GM21381 (cell line): ENCODE measurements at regions not wholly inside any gene's neighbourhood (a gene's known extent, or its start where the extent isn't known, plus 50 kb on each side); places are given as distances from the start of the nearest gene placed in this dataset.
"Not testable (repeated sequence)": the region's sequence is repeated elsewhere in the genome, so short reads cannot be mapped to it uniquely, and the experiment has no call there.

Source experiments
- ATAC-seq: cut with Tn5 transposase; IDR thresholded peaks from one replicate; pipeline ENCODE4 v1.9.1; 2021; ENCODE audit warnings: mild to moderate bottlenecking, moderate library complexity; ENCODE audit not compliant: unreplicated experiment

DNA sequence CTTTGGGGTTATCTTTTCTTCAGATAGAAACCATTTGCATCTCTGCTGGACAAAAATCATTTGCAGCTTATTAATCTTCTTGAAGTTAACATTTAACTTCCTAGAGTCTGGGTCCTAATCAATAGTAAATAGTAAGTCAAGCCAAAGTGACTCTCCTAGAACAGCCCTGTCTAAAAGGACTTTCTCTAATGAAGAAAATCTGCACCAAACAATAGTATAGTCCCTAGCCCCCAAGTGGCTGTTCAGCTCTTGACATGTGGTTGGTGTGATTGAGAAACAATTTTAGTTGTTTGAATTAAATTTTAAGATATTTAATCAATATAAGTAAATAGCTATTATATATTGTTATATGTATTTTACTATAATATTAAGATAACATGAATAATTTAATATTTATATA, 64.6 kb upstream of the SHB start:
- no peak for ATAC-seq

DNA sequence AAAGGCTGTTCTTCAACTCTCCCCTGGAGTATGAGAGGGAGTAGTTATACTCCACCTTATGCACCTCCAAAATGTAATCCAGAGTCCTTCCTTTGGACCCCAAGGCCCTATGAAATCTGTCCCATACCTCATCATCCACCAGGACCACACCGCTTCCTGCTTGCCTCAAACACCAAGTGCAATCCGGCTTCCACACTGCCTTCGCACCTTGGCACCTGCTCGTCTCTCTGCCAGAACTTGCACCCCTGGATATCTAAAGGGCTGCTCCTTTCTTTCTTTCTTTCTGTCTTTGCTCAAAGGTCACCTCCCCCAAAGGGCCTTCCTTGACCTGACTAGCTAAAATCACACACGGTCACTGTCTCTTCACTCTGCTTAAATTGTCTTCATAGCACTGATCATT, 63.9 kb upstream of the SHB start:
- no peak for ATAC-seq

DNA sequence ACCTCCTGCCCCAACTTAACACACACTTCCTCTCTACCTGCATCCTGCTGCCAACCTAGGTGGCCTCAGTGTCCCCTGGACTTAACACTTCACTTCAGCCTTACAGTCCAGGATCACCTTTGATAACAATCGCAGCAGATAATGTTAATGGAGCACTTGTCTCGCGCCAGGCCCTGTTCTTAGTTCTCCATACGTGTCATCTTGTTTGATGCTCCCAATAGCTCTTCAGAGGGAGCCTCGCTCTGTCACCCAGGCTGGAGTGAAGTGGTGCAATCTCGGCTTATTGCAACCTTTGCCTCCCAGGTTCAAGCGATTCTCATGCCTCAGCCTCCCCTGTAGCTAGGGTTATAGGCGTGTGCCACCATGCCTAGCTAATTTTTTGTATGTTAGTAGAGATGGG, 62.7 kb upstream of the SHB start:
- no peak for ATAC-seq

DNA sequence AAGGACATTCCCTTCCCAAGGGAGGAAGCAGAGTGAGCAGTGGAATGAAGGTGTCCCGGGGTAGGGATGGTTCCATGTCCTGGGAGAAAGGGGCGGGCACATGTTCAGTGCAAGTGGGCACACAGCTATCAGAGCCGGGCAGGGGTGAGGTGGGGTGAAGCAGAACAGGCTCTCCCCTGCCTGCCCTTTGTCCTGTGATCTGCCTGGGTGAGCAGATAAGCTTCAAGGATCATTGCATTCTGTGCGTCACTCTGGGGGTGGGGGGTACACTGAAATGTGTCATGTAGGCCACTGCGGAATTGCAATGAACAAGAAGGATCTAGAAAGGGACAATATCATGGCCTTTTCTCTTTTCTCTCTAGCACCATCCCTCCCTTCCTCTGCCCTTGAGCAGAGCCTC, 61.7 kb upstream of the SHB start:
- ATAC-seq, result no peak

DNA sequence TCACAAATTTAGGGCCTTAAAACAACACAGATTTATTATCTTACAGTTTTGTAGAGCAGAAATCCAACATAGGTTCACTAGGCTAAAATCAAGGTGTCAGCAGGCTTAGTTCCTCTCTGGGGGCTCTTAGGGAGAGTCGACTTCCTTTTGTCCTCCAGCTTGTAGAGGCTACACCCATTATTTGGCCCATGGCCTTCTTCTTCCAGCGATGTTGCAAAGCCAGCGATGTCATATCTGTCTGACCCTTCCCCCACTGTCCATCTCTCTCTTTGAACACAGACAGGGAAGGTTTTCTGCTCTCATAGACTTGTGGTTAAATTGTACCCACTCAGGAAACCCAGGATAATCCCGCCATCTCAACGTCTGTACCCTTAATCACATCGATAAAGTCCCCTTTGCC, 60.3 kb upstream of the SHB start:
- no peak for ATAC-seq

DNA sequence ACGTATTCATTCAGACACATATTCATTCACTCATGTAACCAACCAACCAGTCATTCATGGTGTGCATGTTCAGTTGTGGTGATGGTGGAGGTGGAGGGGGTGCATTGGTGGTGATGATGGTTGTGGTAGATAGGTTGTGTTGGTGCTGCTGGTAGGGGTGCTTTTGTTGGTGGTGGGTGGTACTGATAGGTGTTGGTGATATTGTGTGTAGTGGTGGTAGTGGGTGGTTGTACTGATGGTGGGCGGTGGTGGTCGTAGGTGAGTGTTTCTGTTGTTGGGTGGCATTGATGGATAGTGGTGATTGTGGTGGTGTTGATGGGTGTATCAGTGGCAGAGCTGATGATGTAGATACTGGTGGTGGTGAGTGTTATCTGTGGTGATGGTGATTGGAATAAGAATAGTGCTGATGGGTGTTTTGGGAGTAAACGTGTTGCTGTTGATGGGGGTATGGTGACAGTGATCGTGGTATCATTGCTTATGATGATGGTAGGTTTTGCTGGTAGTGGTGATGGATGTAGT, 59.8 kb upstream of the SHB start:
- no peak for ATAC-seq

DNA sequence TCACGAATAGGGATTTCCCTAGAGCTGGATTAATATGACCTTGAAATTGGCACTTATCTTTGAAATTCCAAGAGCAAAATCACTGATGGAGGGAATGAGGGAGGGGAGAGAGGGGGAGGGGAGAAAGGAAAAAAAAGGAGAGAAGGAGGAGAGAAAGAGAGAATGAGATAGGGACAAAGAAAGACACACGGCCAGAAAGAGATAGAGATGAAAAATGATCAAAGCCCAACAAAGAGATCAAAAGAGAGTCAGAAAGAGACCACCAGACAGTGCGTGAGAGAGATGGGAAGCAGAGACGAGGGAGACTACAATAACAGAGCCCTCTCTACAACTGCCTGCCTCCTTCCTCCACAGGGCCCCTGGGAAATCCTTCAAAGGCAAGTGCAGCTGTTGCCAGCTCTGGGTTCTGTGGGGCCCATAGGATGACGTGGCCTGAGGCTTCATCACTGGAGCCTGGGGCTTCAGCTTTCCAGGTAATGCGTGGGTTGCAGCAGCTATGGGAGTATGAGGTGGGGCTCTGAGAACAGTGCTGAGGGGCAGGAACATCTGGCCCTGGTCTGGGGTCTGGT, 58.3 kb upstream of the SHB start:
- no peak for ATAC-seq

DNA sequence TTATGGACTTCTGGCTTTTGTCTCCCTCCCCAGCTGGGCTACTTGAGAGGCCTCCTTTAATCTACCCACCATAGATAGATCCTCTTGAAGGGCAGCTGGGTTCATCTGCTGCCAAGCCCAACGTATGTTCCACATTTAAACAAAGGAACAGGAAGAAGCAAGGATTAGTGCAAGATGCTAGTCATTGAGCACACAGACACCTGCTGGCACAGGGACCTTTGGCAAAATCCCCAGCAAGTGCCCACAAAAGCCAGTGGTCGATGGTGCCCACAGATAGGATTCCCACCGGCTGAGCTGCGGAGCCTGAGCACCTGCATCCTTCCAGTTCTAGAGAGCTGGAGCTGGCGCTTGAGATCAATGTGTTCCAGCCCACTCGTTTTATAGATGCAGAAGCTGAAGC, 57.7 kb upstream of the SHB start:
- no peak for ATAC-seq

DNA sequence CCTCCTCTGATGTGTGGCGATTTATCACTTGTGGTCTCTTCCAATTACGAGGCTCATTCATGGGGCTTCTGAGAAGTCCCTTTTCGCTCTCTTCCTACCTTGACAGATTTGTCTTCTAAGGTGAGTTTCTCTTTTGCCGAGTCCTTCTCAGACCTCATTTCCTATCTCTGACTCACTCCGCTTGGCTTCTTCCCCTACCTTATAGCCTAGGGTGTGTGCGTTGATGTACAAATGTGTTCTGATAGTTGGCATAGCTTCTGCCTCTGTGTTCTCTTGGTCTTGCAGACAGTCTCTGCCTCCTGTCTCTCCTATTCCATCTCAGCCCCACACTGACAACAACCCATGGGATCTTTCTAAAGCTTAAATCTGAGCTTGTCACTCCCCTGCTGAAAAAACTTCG, 56.9 kb upstream of the SHB start:
- ATAC-seq, result no peak

DNA sequence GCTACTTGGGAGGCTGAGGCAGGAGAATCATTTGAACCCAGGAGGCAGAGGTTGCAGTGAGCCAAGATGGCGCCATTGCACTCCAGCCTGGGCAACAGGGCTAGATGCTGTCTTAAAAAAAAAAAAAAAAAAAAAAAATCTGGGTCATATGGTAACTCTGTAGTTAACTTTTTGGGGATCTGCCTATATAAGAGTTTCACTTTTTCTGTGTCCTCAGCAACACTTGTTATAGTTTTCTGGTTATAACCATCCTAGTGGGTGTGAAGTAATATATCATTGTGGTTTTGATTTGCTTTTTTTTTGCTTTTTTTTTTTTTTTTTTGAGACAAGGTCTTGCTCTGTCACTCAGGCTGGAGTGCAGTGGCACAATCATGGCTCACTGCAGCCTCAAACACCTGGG, 54.3 kb upstream of the SHB start:
- ATAC-seq, result not testable (repeated sequence)

DNA sequence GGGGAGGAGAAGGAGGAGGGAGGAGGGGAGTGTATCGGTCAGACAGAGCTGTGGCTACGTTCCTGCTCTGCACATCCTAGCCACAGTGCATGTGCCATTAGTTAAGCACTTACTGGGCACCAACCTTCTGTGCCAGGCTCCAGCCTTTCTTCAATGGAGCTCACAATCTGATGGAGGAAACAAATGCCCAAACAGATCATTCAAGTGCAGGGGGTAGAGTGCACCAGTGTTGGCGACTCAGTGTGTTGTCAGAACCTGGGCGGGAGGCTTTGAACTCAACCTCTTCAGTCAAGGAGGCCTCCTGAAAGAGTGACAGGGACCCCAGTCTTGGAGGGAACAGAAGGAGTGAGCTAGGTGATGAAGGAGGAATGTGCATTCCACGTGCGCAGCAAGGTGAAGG, 51.9 kb upstream of the SHB start:
- no peak for ATAC-seq

DNA sequence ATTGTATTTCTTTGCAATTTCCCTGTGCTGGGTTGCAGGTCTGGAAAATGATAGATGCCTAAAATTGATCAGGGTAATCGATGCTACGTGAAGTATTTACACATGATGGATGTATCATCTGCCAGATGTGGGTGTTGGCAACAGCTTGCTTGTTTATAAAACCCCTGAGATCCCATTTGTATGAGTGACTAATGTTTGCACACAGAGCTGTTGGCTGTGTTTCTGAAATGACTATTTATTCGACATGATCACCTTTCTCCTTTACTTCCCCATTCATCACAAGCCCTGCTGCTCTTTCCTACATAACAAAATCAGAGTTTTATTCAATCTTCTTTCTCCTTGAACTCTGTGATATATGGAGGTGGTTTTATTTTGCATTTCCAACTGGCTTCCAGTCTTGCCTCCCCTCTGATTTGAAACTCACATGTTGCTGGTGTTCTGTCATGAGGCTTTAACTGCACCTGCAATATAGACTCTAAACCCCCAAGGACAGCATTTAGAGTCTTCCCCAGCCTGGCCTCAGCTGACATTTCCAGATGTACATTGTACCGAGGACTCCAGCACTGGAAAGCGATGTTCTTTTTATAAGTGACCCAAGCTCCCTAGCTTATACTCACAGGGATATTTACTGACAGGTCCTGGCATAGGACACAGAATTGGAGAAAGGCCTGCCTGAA, 50.7 kb upstream of the SHB start:
- ATAC-seq, result no peak

DNA sequence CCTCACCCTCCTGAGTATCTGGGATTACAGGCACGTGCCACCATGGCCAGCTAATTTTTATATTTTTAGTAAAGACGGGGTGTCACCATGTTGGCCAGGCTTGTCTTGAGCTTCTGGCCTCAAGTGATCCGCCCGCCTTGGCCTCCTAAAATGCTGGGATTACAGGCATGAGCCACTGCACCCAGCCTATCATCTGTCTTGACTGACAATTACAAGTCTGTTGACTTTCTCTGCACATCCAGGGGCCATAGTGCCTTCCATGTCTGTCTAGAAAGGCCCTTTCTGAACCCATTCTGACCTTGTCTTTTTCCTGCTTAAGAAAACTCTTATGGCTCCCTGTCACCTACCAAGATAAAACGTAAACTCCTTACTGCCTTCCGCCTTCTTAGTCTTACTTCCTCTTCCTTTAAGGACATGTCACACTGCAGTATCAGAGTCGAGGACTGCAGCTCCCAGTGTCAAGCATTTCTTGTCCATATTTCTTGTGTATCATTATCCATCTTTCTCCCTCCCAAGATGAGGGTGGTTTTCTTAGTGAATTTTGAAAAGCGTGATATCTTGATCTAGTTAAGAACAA, 49.9 kb upstream of the SHB start:
- ATAC-seq, result no peak
